A673 (cell line): ENCODE measurements at regions not wholly inside any gene's neighbourhood (a gene's known extent, or its start where the extent isn't known, plus 50 kb on each side); places are given as distances from the start of the nearest gene placed in this dataset.

Source experiments
- BruUV-seq: library from RNA; stranded (reverse); fragments of 400-500 nt; replicated peaks from 2 replicates; lab custom pipeline; 2021; lab: Mats Ljungman, UMichigan
- CTCF ChIA-PET: fragments of 300-600 bp; sonication (Branson Sonifier 250); formaldehyde crosslinking; loops from one replicate; lab custom pipeline; 2022; ENCODE audit warnings: antibody characterized with exemption; lab: Charles Lee
- POLR2A ChIA-PET: fragments of 300-600 bp; sonication (Branson Sonifier 250); formaldehyde crosslinking; loops from one replicate; lab custom pipeline; 2022; ENCODE audit warnings: antibody characterized with exemption; ENCODE audit not compliant: low non-redundant PET; lab: Charles Lee
- DNase-seq: peaks from one replicate; pipeline ENCODE4 v3.0.0-alpha.2; 2015; ENCODE audit warnings: low spot score
- H3K27ac ChIP-seq: fragments of 200-600 bp; sonication (generic); 2 replicates; pipeline ENCODE4 v1.5.1; 2016; ENCODE audit warnings: mixed run types, low read depth, mild to moderate bottlenecking, mixed read lengths, antibody characterized with exemption, low read length; ENCODE audit not compliant: poor library complexity, severe bottlenecking
- H3K27me3 ChIP-seq: fragments of 200-600 bp; sonication (generic); replicated peaks from 2 replicates; pipeline ENCODE4 v1.6.1; 2017; ENCODE audit warnings: mixed run types, low read depth, mild to moderate bottlenecking, mixed read lengths, antibody characterized with exemption, low read length; ENCODE audit not compliant: insufficient read depth, poor library complexity
- H3K36me3 ChIP-seq: fragments of 200-600 bp; sonication (generic); 2 replicates; pipeline ENCODE4 v1.6.1; 2016; ENCODE audit warnings: mixed run types, mild to moderate bottlenecking, mixed read lengths, antibody characterized with exemption, low read length; ENCODE audit not compliant: insufficient read depth, poor library complexity, severe bottlenecking
- H3K4me1 ChIP-seq: fragments of 200-600 bp; sonication (generic); 2 replicates; pipeline ENCODE4 v1.6.1; 2017; ENCODE audit warnings: mixed run types, mild to moderate bottlenecking, mixed read lengths, antibody characterized with exemption, low read length; ENCODE audit not compliant: insufficient read depth, poor library complexity, severe bottlenecking
- H3K4me3 ChIP-seq: fragments of 200-600 bp; sonication (generic); 2 replicates; pipeline ENCODE4 v1.5.1; 2016; ENCODE audit warnings: low read depth, mixed run types, mild to moderate bottlenecking, mixed read lengths, low read length; ENCODE audit not compliant: poor library complexity, severe bottlenecking
- H3K9me3 ChIP-seq: fragments of 200-600 bp; sonication (generic); 2 replicates; pipeline ENCODE4 v1.6.1; 2016; ENCODE audit warnings: mixed run types, low read depth, mild to moderate bottlenecking, mixed read lengths, antibody characterized with exemption, low read length; ENCODE audit not compliant: poor library complexity, severe bottlenecking
- CTCF ChIP-seq: fragments of 300-800, 200-600 bp; sonication (generic); conservative IDR thresholded peaks from 2 replicates; pipeline ENCODE4 v1.5.1; 2017; ENCODE audit warnings: low read depth, mild to moderate bottlenecking, antibody characterized with exemption, low read length, moderate library complexity, mixed read lengths
- EZH2 ChIP-seq: fragments of 200-600 bp; sonication (generic); IDR thresholded peaks from 2 replicates; pipeline ENCODE4 v1.6.1; 2017; ENCODE audit warnings: borderline replicate concordance, low read depth, mild to moderate bottlenecking, mixed read lengths, antibody characterized with exemption, low read length; ENCODE audit not compliant: poor library complexity, severe bottlenecking
- intact Hi-C: fragments of 100-400 bp; cut with micrococcal nuclease; formaldehyde crosslinking; loops from one replicate; pipeline ENCODE4 v1.10.0; 2022; ENCODE audit not compliant: unreplicated experiment

GRCh38 chr5:125338440-125339174 is 592.2 kb upstream of the ZNF608 start:
- ChIA-PET CTCF (no interaction called here), POLR2A (no interaction called here)
- no peak for TF ChIP-seq CTCF
- no peak for TF ChIP-seq EZH2
- no peaks in the 10 kb centered on the region for H3K4me1 ChIP-seq
- H3K9me3 ChIP-seq = no peaks in the 10 kb centered on the region
- no TSS peak for BruUV-seq
- peak; percentile 11 for DNase-seq
- H3K27me3 ChIP-seq = peaks cover 3% of the 10 kb centered on the region
- H3K36me3 ChIP-seq = no peaks in the 10 kb centered on the region
- H3K27ac ChIP-seq = no peak overlapping the region
- intact Hi-C loops = no loop called here
- H3K4me3 ChIP-seq = no peak overlapping the region

GRCh38 chr5:125341436-125341835 is 595.0 kb upstream of the ZNF608 start:
- CTCF ChIA-PET = no interaction called here
- DNase-seq = no peak
- H3K4me3 ChIP-seq = no peak overlapping the region
- POLR2A ChIA-PET = no interaction called here
- H3K27ac ChIP-seq = no peak overlapping the region
- no peaks in the 10 kb centered on the region for H3K9me3 ChIP-seq
- no peak for TF ChIP-seq CTCF
- TF ChIP-seq EZH2 = no peak
- H3K27me3 ChIP-seq = no peaks in the 10 kb centered on the region
- no peaks in the 10 kb centered on the region for H3K36me3 ChIP-seq
- BruUV-seq = no TSS peak
- intact Hi-C loops = no loop called here
- H3K4me1 ChIP-seq = no peaks in the 10 kb centered on the region

GRCh38 chr5:125343015-125343414 is 596.6 kb upstream of the ZNF608 start:
- TF ChIP-seq CTCF (no peak), EZH2 (no peak)
- no peak for DNase-seq
- Histone ChIP-seq H3K27me3 (no peaks in the 10 kb centered on the region), H3K36me3 (no peaks in the 10 kb centered on the region), H3K27ac (no peak overlapping the region), H3K9me3 (no peaks in the 10 kb centered on the region), H3K4me1 (no peaks in the 10 kb centered on the region), H3K4me3 (no peak overlapping the region)
- ChIA-PET POLR2A (no interaction called here), CTCF (no interaction called here)
- intact Hi-C loops = no loop called here
- BruUV-seq = no TSS peak
